CD4-positive, alpha-beta T cell treated with Interleukin-4 for 1 hour (primary cell): ENCODE measurements at regions not wholly inside any gene's neighbourhood (a gene's known extent, or its start where the extent isn't known, plus 50 kb on each side); places are given as distances from the start of the nearest gene placed in this dataset.
"Not testable (repeated sequence)": the region's sequence is repeated elsewhere in the genome, so short reads cannot be mapped to it uniquely, and the experiment has no call there.

Source experiments
- DNase-seq, 2 donors: peaks; one replicate each; pipeline ENCODE4 v3.0.0-alpha.2; 2020 to 2022

DNA sequence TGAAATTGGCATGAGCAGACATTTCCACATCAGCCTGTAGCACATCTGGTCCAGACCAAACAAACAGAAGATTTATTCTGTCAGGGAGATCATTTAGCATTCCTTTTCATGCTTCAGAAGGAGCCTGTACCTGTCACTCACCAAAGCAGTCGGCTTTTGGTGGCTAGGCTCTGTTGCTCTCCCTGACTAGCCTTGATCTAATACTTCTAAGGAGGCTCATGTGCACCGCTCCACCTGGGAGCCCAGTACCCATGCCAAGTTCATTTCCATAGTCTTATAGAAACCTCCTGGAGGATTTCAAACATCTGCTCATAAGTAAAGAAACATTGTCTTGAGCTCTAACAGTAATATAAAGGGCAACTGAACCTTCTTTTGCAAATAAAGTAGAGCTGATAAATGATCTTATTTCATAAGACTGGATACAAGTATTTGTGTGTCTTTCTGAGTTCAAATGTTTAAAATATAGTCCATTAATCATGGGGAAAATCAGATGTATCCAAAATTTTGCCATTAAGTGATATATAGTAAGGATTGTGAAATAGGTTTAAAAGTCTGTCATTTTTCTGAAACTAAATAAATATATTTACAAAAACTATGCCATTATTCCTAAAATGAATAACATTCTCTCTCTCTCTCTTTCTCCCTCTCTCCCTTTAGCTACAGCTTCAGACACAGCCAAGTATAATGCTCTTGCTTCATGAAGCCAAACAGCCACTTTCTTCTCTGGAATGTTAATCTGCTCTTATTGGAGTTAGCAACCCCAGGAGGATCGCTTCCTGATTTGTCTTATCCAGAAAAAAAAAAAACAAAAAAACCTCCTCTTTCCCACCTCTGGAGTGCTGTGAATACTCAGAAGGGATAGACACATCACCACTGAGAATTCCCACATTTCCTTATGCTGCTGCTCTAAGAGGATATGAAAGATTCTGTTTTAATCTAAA is 192.7 kb upstream of the TFAP2D start:
- DNase-seq, result no peak

DNA sequence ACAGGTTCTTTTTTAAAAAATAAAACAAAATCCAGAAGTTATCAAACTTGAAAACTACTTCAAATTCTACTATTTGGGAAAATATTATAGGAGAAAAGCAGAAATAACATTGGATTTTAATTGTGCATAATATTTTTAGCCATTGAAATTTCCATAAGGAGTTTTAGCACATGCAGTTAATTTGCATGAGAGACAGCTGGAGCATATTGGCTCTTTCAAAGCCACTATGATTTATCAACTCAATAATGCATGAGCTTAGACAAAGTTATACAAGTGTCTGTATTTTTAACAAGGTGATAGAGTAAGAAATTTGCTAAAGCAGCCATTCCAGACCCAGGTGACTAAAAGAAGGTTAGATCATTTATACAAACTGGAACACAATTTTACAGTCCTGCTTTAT is 189.0 kb upstream of the TFAP2D start:
- DNase-seq, result no peak

DNA sequence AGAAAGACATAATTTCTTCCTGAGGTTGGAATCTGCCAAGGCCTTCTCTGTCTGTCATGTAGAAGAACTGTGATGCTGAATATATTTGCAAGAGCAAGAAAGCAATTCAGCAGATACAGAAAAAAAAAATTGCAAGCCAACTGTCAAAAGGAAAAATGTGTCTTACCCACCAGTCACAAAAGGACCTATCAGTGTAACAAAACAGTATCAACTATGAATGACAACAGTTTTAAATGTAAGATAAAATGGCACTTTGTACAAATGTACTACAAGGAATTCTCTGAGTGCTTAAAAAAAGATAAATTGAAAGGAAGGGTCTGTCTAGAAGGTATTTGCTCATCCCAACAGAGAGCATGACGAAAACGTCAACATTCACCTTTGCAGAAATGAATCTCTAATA is 185.3 kb upstream of the TFAP2D start:
- no peak for DNase-seq

DNA sequence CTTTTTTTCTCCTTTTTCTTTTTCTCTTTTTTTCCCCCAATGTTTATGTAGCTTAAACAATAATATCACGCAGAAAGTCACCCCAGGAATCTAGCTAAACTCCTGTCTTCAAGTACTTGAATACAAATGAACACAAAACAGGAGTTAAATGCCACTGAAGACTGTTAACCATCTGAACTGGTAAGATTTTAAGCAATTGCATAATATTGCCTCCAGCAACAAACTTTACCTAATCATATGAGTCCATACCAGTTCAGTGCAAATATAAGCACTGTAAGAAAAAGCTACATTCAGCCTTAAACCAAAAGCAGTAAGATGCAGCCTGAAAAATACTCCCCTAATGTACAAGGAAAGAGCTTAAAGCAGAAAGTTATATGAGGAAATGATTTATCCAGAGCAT is 173.9 kb upstream of the TFAP2D start:
- DNase-seq, result no peak

DNA sequence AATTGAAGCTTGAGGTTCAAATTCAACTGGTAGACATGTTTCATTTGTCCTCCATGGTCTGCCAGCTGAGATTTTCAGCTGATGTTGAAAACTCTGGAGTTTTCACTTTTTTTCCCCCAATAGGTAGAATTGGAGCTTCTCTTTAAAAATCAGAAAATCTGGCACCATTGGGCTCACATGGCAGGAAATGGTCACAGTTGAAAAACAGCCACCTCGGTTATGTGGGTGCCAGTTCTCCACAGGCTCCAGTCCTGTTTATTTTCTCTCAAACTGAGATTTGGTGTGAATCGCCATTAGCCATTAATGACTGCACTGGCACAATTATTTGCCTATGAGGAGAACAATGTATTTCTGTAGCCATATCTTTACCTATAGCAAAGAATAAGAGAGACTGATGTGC is 171.4 kb upstream of the TFAP2D start:
- no peak for DNase-seq

DNA sequence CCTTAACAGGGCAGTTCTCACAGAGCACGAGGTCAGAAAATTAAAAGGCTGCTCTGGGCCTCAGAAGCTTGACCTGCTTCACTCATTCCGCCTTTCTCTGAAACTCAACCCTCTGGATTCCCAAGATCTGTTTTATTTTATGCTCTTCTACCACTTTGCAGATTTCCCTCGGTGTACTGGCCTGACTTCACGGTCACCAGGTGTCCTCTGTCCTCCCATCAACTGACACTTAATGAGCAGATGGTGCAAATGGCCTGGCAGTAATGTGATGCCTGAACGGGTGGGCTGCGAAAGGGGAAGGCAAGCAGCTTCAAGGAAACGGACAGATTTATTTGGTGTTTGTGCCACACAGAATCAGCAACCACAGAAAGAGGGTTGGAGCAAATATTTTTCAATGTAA is 169.7 kb upstream of the TFAP2D start:
- no peak for DNase-seq

GRCh38 chr6:50549026-50549425 is 164.3 kb upstream of the TFAP2D start:
- no peak for DNase-seq

DNA sequence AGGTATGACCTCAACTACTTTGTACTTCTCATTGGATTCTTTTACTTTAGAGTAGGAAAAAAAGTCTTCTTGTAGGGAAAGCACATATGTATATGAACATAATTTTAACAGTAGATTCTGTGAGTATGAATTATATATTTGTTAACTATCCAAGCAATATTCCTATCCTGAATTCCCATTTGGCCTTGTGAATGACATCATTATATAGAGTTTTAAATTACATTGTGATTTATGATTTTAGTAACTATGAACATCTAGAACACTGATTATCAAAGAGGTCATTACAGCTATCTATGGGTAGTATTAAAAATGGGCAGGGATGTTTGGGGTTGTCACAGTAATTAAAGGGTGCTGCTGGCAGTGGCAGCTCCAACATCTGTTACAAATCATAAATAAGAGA is 163.9 kb upstream of the TFAP2D start:
- no peak for DNase-seq

- DNase-seq, result no peak
These were observed 157.3 kb upstream of the TFAP2D start for GRCh38 chr6:50555982-50556381.

- no peak for DNase-seq
These were observed 148.3 kb upstream of the TFAP2D start for GRCh38 chr6:50565004-50565403.

- DNase-seq, result not testable (repeated sequence)
These were observed 142.1 kb upstream of the TFAP2D start for GRCh38 chr6:50571230-50571629.

DNA sequence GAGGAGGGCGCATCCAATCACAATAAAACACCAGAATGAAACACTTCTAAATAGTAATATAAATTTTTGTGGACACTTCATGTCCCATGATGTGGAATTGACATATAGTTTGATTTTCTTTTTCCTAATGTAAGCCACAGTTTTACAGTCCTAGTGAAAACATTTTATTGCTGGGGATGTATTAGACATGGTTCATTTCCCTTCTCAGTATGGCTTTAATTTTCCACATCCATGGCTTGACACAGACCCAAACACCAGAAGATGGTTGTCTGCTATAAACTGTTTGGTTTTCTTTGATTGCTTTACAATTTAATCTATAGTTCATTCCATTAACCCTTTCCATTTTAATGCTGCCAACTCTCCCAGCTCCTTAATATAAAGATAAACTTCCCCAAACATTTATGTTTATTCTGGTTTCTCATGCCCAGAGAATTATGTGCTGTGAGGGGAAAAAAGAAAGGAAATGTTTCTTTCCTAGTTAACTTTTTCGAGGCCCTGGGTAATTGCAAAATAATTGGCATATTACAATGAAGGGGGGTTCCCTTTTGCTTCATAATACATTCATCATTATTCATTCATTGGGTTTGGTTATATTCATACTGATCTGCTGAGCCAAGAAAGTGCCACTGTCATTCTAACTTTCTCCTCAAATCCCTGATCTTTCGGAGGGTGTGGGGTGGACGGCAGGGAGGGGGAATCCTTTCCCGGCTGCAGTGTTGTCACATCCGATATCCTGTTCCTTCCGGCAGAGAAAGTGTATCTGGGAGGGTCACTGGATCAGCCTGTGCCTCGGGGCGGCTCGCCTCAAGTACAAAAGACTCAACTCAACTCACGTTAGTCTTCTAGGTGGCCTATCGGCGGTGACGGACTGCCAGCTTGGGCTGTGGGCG is 127.6 kb upstream of the TFAP2D start:
- no peak for DNase-seq

- no peak for DNase-seq
These were observed 127.0 kb upstream of the TFAP2D start for GRCh38 chr6:50586331-50586675.

- DNase-seq, result no peak
These were observed 123.4 kb upstream of the TFAP2D start for GRCh38 chr6:50589751-50590470.

DNA sequence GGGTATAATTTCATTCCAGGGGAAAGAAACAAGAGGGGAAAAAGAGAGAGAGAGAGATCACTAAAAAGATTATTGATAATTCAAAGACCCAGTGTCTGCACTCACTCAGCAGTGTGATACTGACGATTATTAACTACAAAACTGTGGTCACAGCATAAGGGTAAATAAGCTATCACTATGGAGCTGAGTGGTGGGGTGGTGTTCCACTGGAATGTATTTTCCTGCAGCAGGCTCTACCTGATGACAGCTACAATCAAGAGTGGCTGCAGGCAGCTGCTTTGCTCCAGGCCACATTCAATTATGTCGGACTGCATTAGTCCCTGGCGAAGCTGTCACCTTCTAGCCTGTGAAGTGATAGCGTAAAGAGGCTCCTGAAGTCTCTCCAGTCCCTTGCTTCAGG is 122.2 kb upstream of the TFAP2D start:
- no peak for DNase-seq

- no peak for DNase-seq
These were observed 113.0 kb upstream of the TFAP2D start for GRCh38 chr6:50600280-50600679.

DNA sequence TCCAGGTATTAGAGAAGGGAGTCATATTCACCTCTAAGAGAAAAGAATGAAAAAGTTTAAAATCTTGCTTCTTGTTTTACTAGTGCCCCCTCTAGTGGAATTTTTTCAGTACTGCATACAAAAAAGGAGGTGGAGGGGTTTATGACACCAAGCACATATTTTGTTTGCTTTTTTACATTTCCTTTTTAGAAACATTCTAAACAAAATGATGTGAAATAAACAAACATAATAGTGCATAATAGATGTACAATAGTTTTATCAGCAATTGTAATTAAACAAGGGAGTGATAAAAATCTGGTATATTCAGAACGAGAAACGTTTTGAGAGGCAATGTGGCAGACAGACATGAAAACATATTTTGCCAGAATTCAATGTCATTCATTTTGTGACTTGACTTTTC is 111.0 kb upstream of the TFAP2D start:
- DNase-seq, result peak in 1 of 2 donors; percentile 24

- DNase-seq, result no peak
These were observed 104.9 kb upstream of the TFAP2D start for GRCh38 chr6:50608421-50608820.

GRCh38 chr6:50610562-50610961 is 102.8 kb upstream of the TFAP2D start:
- no peak for DNase-seq

DNA sequence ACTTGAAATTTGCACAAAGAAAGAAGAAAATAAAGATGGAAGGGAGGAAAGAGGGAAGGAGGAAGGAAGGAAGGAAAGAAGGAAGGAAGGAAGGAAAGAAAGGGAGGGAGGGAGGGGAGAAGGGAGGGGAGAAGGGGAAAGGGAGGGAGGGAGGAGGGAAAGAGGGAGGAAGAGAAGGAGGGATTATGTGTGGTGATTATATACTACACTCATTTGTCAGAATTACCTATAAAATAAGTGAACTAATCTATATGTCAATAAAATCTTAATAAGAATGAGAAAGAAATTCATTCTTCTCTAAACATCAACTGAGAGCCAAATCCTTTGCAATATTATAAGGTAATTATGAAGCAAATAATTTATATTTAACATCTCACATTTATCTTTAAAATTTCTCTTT is 77.9 kb upstream of the TFAP2D start:
- no peak for DNase-seq

GRCh38 chr6:50637267-50637666 is 76.1 kb upstream of the TFAP2D start:
- DNase-seq, result no peak

- DNase-seq, result no peak
These were observed 64.2 kb upstream of the TFAP2D start for GRCh38 chr6:50649086-50649485.

- DNase-seq, result no peak
These were observed 60.1 kb upstream of the TFAP2D start for GRCh38 chr6:50653253-50653652.
